Activated naive CD4-positive, alpha-beta T cell treated with anti-CD3 and anti-CD28 coated beads, Interleukin-2, amount 50 U/mL, for 24 hours (primary cell): ENCODE measurements at regions not wholly inside any gene's neighbourhood (a gene's known extent, or its start where the extent isn't known, plus 50 kb on each side); places are given as distances from the start of the nearest gene placed in this dataset.
A peak's percentile ranks its signal among the peaks of the same experiment; 100 is the strongest.

Experiments used
- H3K27ac Mint-ChIP-seq: one replicate; pipeline ENCODE4 v1.8.0; 2021; ENCODE audit warnings: mild to moderate bottlenecking, mixed read lengths
- H3K27me3 Mint-ChIP-seq: one replicate; pipeline ENCODE4 v1.8.0; 2021; ENCODE audit warnings: mixed read lengths
- H3K36me3 Mint-ChIP-seq: one replicate; pipeline ENCODE4 v1.8.0; 2021; ENCODE audit warnings: mixed read lengths
- H3K4me1 Mint-ChIP-seq: one replicate; pipeline ENCODE4 v1.8.0; 2021; ENCODE audit warnings: mixed read lengths
- H3K4me3 Mint-ChIP-seq: one replicate; pipeline ENCODE4 v1.8.0; 2021; ENCODE audit warnings: mild to moderate bottlenecking, mixed read lengths
- H3K9me3 Mint-ChIP-seq: one replicate; pipeline ENCODE4 v1.8.0; 2021; ENCODE audit warnings: mixed read lengths

- Mint-ChIP-seq H3K36me3 (no peaks in the 10 kb centered on the region), H3K27me3 (peaks cover 22% of the 10 kb centered on the region), H3K9me3 (no peaks in the 10 kb centered on the region), H3K4me1 (no peaks in the 10 kb centered on the region), H3K4me3 (no peak overlapping the region), H3K27ac (no peak overlapping the region)
These were observed 330.7 kb downstream of the MTX2 start for GRCh38 chr2:176599796-176600485.

- no peak overlapping the region for H3K27ac Mint-ChIP-seq
- H3K4me3 Mint-ChIP-seq, result no peak overlapping the region
- H3K36me3 Mint-ChIP-seq, result no peaks in the 10 kb centered on the region
- H3K9me3 Mint-ChIP-seq, result no peaks in the 10 kb centered on the region
- H3K27me3 Mint-ChIP-seq, result peaks cover 23% of the 10 kb centered on the region
- H3K4me1 Mint-ChIP-seq, result no peaks in the 10 kb centered on the region
These were observed 331.8 kb downstream of the MTX2 start for GRCh38 chr2:176601066-176601465.

- Mint-ChIP-seq H3K9me3 (no peaks in the 10 kb centered on the region), H3K4me1 (no peaks in the 10 kb centered on the region), H3K27me3 (peaks cover 19% of the 10 kb centered on the region), H3K4me3 (no peak overlapping the region), H3K36me3 (no peaks in the 10 kb centered on the region), H3K27ac (no peak overlapping the region)
These were observed 342.8 kb downstream of the MTX2 start for GRCh38 chr2:176612036-176612435.

GRCh38 chr2:176612736-176613135, 343.5 kb downstream of the MTX2 start:
- no peaks in the 10 kb centered on the region for H3K4me1 Mint-ChIP-seq
- no peak overlapping the region for H3K4me3 Mint-ChIP-seq
- no peaks in the 10 kb centered on the region for H3K9me3 Mint-ChIP-seq
- no peaks in the 10 kb centered on the region for H3K36me3 Mint-ChIP-seq
- peaks cover 17% of the 10 kb centered on the region for H3K27me3 Mint-ChIP-seq
- no peak overlapping the region for H3K27ac Mint-ChIP-seq

- Mint-ChIP-seq H3K36me3 (no peaks in the 10 kb centered on the region), H3K27me3 (peaks cover 15% of the 10 kb centered on the region), H3K4me3 (no peak overlapping the region), H3K9me3 (no peaks in the 10 kb centered on the region), H3K27ac (no peak overlapping the region), H3K4me1 (no peaks in the 10 kb centered on the region)
These were observed 344.2 kb downstream of the MTX2 start for GRCh38 chr2:176613323-176613987.

- H3K27me3 Mint-ChIP-seq, result peaks cover 17% of the 10 kb centered on the region
- H3K27ac Mint-ChIP-seq, result no peak overlapping the region
- H3K4me1 Mint-ChIP-seq, result no peaks in the 10 kb centered on the region
- H3K9me3 Mint-ChIP-seq, result no peaks in the 10 kb centered on the region
- H3K36me3 Mint-ChIP-seq, result no peaks in the 10 kb centered on the region
- H3K4me3 Mint-ChIP-seq, result no peak overlapping the region
These were observed 344.8 kb downstream of the MTX2 start for GRCh38 chr2:176614049-176614448.

- Mint-ChIP-seq H3K27ac (no peak overlapping the region), H3K4me1 (no peaks in the 10 kb centered on the region), H3K9me3 (no peaks in the 10 kb centered on the region), H3K4me3 (no peak overlapping the region), H3K36me3 (no peaks in the 10 kb centered on the region), H3K27me3 (peaks cover 24% of the 10 kb centered on the region)
These were observed 345.7 kb downstream of the MTX2 start for GRCh38 chr2:176614930-176615329.

- Mint-ChIP-seq H3K36me3 (no peaks in the 10 kb centered on the region), H3K9me3 (no peaks in the 10 kb centered on the region), H3K27ac (no peak overlapping the region), H3K4me3 (no peak overlapping the region), H3K27me3 (peaks cover 38% of the 10 kb centered on the region), H3K4me1 (no peaks in the 10 kb centered on the region)
These were observed 350.3 kb downstream of the MTX2 start for GRCh38 chr2:176619504-176619903.

GRCh38 chr2:176621350-176621749, 352.1 kb downstream of the MTX2 start:
- H3K27me3 Mint-ChIP-seq, result peaks cover 44% of the 10 kb centered on the region
- no peak overlapping the region for H3K27ac Mint-ChIP-seq
- H3K9me3 Mint-ChIP-seq, result no peaks in the 10 kb centered on the region
- no peaks in the 10 kb centered on the region for H3K4me1 Mint-ChIP-seq
- H3K4me3 Mint-ChIP-seq, result no peak overlapping the region
- H3K36me3 Mint-ChIP-seq, result no peaks in the 10 kb centered on the region

GRCh38 chr2:176622792-176623191, 353.6 kb downstream of the MTX2 start:
- no peak overlapping the region for H3K27ac Mint-ChIP-seq
- H3K27me3 Mint-ChIP-seq, result peaks cover 47% of the 10 kb centered on the region
- no peaks in the 10 kb centered on the region for H3K9me3 Mint-ChIP-seq
- no peaks in the 10 kb centered on the region for H3K36me3 Mint-ChIP-seq
- H3K4me1 Mint-ChIP-seq, result no peaks in the 10 kb centered on the region
- no peak overlapping the region for H3K4me3 Mint-ChIP-seq

- Mint-ChIP-seq H3K9me3 (no peaks in the 10 kb centered on the region), H3K4me3 (no peak overlapping the region), H3K4me1 (no peaks in the 10 kb centered on the region), H3K27ac (no peak overlapping the region), H3K36me3 (no peaks in the 10 kb centered on the region), H3K27me3 (peaks cover 35% of the 10 kb centered on the region)
These were observed 357.6 kb downstream of the MTX2 start for GRCh38 chr2:176626796-176627195.

GRCh38 chr2:176628438-176628837, 359.2 kb downstream of the MTX2 start:
- Mint-ChIP-seq H3K27me3 (peaks cover 40% of the 10 kb centered on the region), H3K27ac (no peak overlapping the region), H3K4me1 (no peaks in the 10 kb centered on the region), H3K4me3 (no peak overlapping the region), H3K9me3 (no peaks in the 10 kb centered on the region), H3K36me3 (no peaks in the 10 kb centered on the region)

- Mint-ChIP-seq H3K36me3 (no peaks in the 10 kb centered on the region), H3K4me3 (no peak overlapping the region), H3K9me3 (no peaks in the 10 kb centered on the region), H3K27me3 (peaks cover 30% of the 10 kb centered on the region), H3K4me1 (peaks cover 8% of the 10 kb centered on the region), H3K27ac (no peak overlapping the region)
These were observed 364.5 kb downstream of the MTX2 start for GRCh38 chr2:176633754-176634153.

GRCh38 chr2:176636401-176636800, 367.2 kb downstream of the MTX2 start:
- Mint-ChIP-seq H3K27ac (no peak overlapping the region), H3K27me3 (peaks cover 50% of the 10 kb centered on the region), H3K36me3 (no peaks in the 10 kb centered on the region), H3K9me3 (no peaks in the 10 kb centered on the region), H3K4me1 (peaks cover 8% of the 10 kb centered on the region), H3K4me3 (no peak overlapping the region)

GRCh38 chr2:176637142-176637485, 367.9 kb downstream of the MTX2 start:
- Mint-ChIP-seq H3K4me1 (peaks cover 8% of the 10 kb centered on the region), H3K4me3 (peak overlapping the region; percentile 60), H3K9me3 (no peaks in the 10 kb centered on the region), H3K36me3 (no peaks in the 10 kb centered on the region), H3K27ac (no peak overlapping the region), H3K27me3 (peaks cover 51% of the 10 kb centered on the region)

- peak overlapping the region; percentile 70 for H3K4me3 Mint-ChIP-seq
- no peak overlapping the region for H3K27ac Mint-ChIP-seq
- H3K4me1 Mint-ChIP-seq, result peaks cover 8% of the 10 kb centered on the region
- no peaks in the 10 kb centered on the region for H3K9me3 Mint-ChIP-seq
- H3K36me3 Mint-ChIP-seq, result no peaks in the 10 kb centered on the region
- peaks cover 49% of the 10 kb centered on the region for H3K27me3 Mint-ChIP-seq
These were observed 368.4 kb downstream of the MTX2 start for GRCh38 chr2:176637486-176638166.
